Left lung (tissue), 4 donors: ENCODE measurements at regions not wholly inside any gene's neighbourhood (a gene's known extent, or its start where the extent isn't known, plus 50 kb on each side); places are given as distances from the start of the nearest gene placed in this dataset.

ENCODE experiments used
- ATAC-seq: fragments of 200-7000 bp; cut with Tn5 transposase; one replicate; pipeline ENCODE4 v1.9.1; 2020; ENCODE audit warnings: moderate library complexity
- DNase-seq, 4 donors: peaks; one replicate each; pipeline ENCODE4 v3.0.0-alpha.2; 2013 to 2020
- H3K27ac ChIP-seq, 2 donors: fragments of 200-600 bp; sonication (generic) in 1 of 2; one replicate each; pipeline versions ENCODE4 v1.5.0 to v1.8.0; 2020 to 2021
- H3K27me3 ChIP-seq, 2 donors: fragments of 200-600 bp; sonication (generic) in 1 of 2; one replicate each; pipeline versions ENCODE4 v1.5.0 to v1.8.0; 2020 to 2021
- H3K36me3 ChIP-seq, 2 donors: fragments of 200-600 bp; sonication (generic) in 1 of 2; one replicate each; pipeline versions ENCODE4 v1.5.0 to v1.8.0; 2020 to 2021
- H3K4me1 ChIP-seq, 2 donors: fragments of 200-600 bp; one replicate each; pipeline ENCODE4 v1.8.0; 2021
- H3K4me3 ChIP-seq, 2 donors: fragments of 200-600 bp; sonication (generic) in 1 of 2; one replicate each; pipeline versions ENCODE4 v1.5.0 to v1.8.0; 2020 to 2021; ENCODE audit warnings: mild to moderate bottlenecking in 1 of 2
- H3K9me3 ChIP-seq, 2 donors: fragments of 200-600 bp; sonication (generic) in 1 of 2; one replicate each; pipeline versions ENCODE4 v1.5.0 to v1.8.0; 2020 to 2021
- CTCF ChIP-seq, 2 donors: fragments of 200-600 bp; sonication (generic) in 1 of 2; IDR thresholded peaks; one replicate each; pipeline versions ENCODE4 v1.5.0 to v1.8.0; 2021; ENCODE audit warnings: antibody characterized with exemption in 2 of 2
- intact Hi-C, 2 donors: fragments of 100-400 bp; cut with DNase I; formaldehyde crosslinking; loops; one replicate each; pipeline versions ENCODE4 v1.11.2 to v1.14.2; 2022
- donor health status: DM: no; HTN: yes; CAD: no.
- donor health status: DM: no; HTN: no; CAD: no.

GRCh38 chr14:71824816-71825215 lies 107.4 kb upstream of the RGS6 start:
- intact Hi-C loops: no loop called here
- Histone ChIP-seq H3K27me3 (no peaks in the 10 kb centered on the region), H3K27ac (no peak overlapping the region), H3K9me3 (no peaks in the 10 kb centered on the region), H3K36me3 (no peaks in the 10 kb centered on the region), H3K4me3 (no peak overlapping the region), H3K4me1 (no peaks in the 10 kb centered on the region)
- DNase-seq (no peak), ATAC-seq (no peak)
- TF ChIP-seq CTCF (IDR thresholded peaks at IDR 0.05): no peak

- ATAC-seq (no peak), DNase-seq (no peak)
- no peak for TF ChIP-seq CTCF (IDR thresholded peaks at IDR 0.05)
- H3K4me3 ChIP-seq: no peak overlapping the region
- no peak overlapping the region for H3K27ac ChIP-seq
- H3K9me3 ChIP-seq: peaks cover 0 to 14% of the 10 kb centered on the region in 2 donors
- no peaks in the 10 kb centered on the region for H3K36me3 ChIP-seq
- intact Hi-C loops: no loop called here
- no peaks in the 10 kb centered on the region for H3K4me1 ChIP-seq
- H3K27me3 ChIP-seq: no peaks in the 10 kb centered on the region
Observed at GRCh38 chr14:71833476-71833875, 98.8 kb upstream of the RGS6 start.

GRCh38 chr14:71834284-71835204 lies 97.7 kb upstream of the RGS6 start:
- H3K27me3 ChIP-seq: no peaks in the 10 kb centered on the region
- TF ChIP-seq CTCF (IDR thresholded peaks at IDR 0.05): no peak

DNA sequence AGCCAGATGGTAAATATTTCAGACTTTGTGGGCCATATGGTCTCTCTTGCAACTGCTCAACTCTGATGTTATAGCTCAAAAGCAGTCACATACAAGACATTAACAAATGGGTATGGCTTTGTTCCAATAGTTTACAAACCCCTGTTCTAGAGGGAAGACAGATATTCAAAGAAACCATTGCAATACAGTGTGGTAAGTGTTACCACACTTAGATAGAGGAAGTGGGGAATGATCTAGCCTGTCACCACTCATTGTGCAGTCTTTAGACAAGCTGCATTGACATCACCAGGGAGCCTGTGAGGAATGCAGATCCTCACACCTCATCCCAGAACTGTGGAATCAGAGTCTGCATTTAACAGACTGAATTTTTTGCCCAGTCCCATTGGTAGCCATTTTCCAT lies 80.0 kb upstream of the RGS6 start:
- Histone ChIP-seq H3K4me3 (no peak overlapping the region), H3K36me3 (no peaks in the 10 kb centered on the region), H3K27ac (no peak overlapping the region), H3K4me1 (peaks cover 0 to 6% of the 10 kb centered on the region in 2 donors), H3K27me3 (no peaks in the 10 kb centered on the region), H3K9me3 (no peaks in the 10 kb centered on the region)
- TF ChIP-seq CTCF (IDR thresholded peaks at IDR 0.05): no peak
- intact Hi-C loops: loop anchor here in 1 of 2 donors (10.0 kb wide), 1 partner anchor 127 kb away; no protein-coding TSS in a partner anchor
- ATAC-seq (no peak), DNase-seq (no peak)

More at GRCh38 chr14:71834284-71835204, 97.7 kb upstream of the RGS6 start:
- DNase-seq (no peak), ATAC-seq (no peak)
- no peak overlapping the region for H3K27ac ChIP-seq
- no peaks in the 10 kb centered on the region for H3K36me3 ChIP-seq
- no peaks in the 10 kb centered on the region for H3K4me1 ChIP-seq
- intact Hi-C loops: no loop called here
- H3K9me3 ChIP-seq: peaks cover 0 to 14% of the 10 kb centered on the region in 2 donors
- H3K4me3 ChIP-seq: no peak overlapping the region

GRCh38 chr14:71855399-71856036 lies 76.7 kb upstream of the RGS6 start:
- Histone ChIP-seq H3K27me3 (no peaks in the 10 kb centered on the region), H3K27ac (no peak overlapping the region), H3K36me3 (no peaks in the 10 kb centered on the region), H3K4me3 (no peak overlapping the region), H3K4me1 (peaks cover 0 to 6% of the 10 kb centered on the region in 2 donors), H3K9me3 (no peaks in the 10 kb centered on the region)
- TF ChIP-seq CTCF (IDR thresholded peaks at IDR 0.05): peak; percentile 64 to 69
- intact Hi-C loops: loop anchor here in 1 of 2 donors (10.0 kb wide), 1 partner anchor 131 kb away; no protein-coding TSS in a partner anchor
- peak; percentile 94 for ATAC-seq
- peak; percentile 7 to 83 (median 52) for DNase-seq
